ENCODE measurements at regions not wholly inside any gene's neighbourhood (a gene's known extent, or its start where the extent isn't known, plus 50 kb on each side); places are given as distances from the start of the nearest gene placed in this dataset.

- no peak overlapping the region for H3K4me3 ChIP-seq (ENCODE audit: low read depth, low read length)
- TF ChIP-seq CTCF (IDR thresholded peaks at IDR 0.05; ENCODE audit: borderline replicate concordance, insufficient read depth, low read depth, low read length): no peak
Observed at GRCh38 chr7:80082213-80082612, 52.4 kb upstream of the GNAI1 start.

- no peak overlapping the region for H3K4me3 ChIP-seq (ENCODE audit: low read depth, low read length)
- no peak for TF ChIP-seq CTCF (IDR thresholded peaks at IDR 0.05; ENCODE audit: borderline replicate concordance, insufficient read depth, low read depth, low read length)
Observed at GRCh38 chr7:80078886-80079285, 55.7 kb upstream of the GNAI1 start.

GRCh38 chr7:80078159-80078731 is 56.4 kb upstream of the GNAI1 start:
- H3K4me3 ChIP-seq (ENCODE audit: low read depth, low read length): no peak overlapping the region
- TF ChIP-seq CTCF (IDR thresholded peaks at IDR 0.05; ENCODE audit: borderline replicate concordance, insufficient read depth, low read depth, low read length): no peak

GRCh38 chr7:80070391-80070790 is 64.2 kb upstream of the GNAI1 start:
- no peak overlapping the region for H3K4me3 ChIP-seq (ENCODE audit: low read depth, low read length)
- no peak for TF ChIP-seq CTCF (IDR thresholded peaks at IDR 0.05; ENCODE audit: borderline replicate concordance, insufficient read depth, low read depth, low read length)

- H3K4me3 ChIP-seq (ENCODE audit: low read depth, low read length): no peak overlapping the region
- no peak for TF ChIP-seq CTCF (IDR thresholded peaks at IDR 0.05; ENCODE audit: borderline replicate concordance, insufficient read depth, low read depth, low read length)
Observed at GRCh38 chr7:80066639-80067038, 68.0 kb upstream of the GNAI1 start.

DNA sequence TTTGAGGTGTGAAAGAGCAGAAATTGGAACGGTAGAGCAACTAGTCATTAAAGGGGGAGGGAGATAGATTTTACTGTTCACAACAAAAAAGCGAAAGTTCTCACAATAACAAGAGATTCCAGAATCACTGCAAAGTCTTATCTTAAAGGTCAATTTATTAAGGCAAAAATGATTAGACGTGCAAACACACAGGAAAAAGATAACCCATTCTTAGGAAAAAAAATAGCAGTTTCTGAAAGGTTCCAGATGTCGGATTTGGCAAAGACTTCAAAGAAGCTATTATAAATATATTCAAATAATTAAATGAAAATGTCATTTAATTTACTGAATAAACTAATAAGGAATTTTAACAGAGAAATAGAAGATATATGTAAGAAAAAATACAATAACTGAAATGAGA is 70.8 kb upstream of the GNAI1 start:
- H3K4me3 ChIP-seq (ENCODE audit: low read depth, low read length): no peak overlapping the region
- no peak for TF ChIP-seq CTCF (IDR thresholded peaks at IDR 0.05; ENCODE audit: borderline replicate concordance, insufficient read depth, low read depth, low read length)

DNA sequence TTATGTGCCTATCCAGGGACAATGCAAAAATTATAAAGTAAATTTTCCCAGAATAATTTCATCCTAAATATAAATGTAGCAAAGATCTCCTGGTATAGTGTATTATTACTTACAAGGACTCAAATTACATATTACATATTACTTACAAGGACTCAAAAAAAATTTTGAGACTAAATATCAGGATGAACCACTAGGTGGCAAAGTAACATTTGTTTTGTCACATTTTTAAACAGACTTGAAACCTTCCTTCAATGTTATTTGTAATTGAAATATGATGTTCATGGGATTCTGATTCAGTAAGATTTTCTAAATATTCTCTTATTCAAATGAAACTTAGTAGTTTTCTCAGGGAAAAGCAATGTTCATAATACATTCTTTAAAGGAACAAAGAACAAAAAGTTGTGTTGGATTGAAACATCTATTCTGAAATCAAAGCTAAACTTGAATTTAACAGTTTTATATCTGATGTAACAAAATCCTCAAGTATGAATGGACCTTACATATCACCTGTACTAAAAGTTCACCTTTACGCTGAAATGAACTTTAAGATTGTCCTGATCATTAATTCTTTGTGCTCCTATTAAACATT is 74.3 kb upstream of the GNAI1 start:
- no peak overlapping the region for H3K4me3 ChIP-seq (ENCODE audit: low read depth, low read length)
- no peak for TF ChIP-seq CTCF (IDR thresholded peaks at IDR 0.05; ENCODE audit: borderline replicate concordance, insufficient read depth, low read depth, low read length)
